MM.1S (cell line): ENCODE measurements at regions not wholly inside any gene's neighbourhood (a gene's known extent, or its start where the extent isn't known, plus 50 kb on each side); places are given as distances from the start of the nearest gene placed in this dataset.

Experiments
- DNase-seq: peaks from one replicate; pipeline ENCODE4 v3.0.0-alpha.2; 2015
- H2AFZ ChIP-seq: fragments of 300-600 bp; sonication (generic); 2 replicates; pipeline ENCODE4 v1.6.0; 2016; ENCODE audit warnings: antibody characterized with exemption, low read length
- H3F3A ChIP-seq: fragments of 300-600 bp; sonication (generic); 2 replicates; pipeline ENCODE4 v1.6.1; 2016; ENCODE audit warnings: mild to moderate bottlenecking, antibody characterized with exemption, low read length, moderate library complexity, mixed read lengths; ENCODE audit not compliant: insufficient read depth
- H3K27ac ChIP-seq: fragments of 300-600 bp; sonication (generic); 2 replicates; pipeline ENCODE4 v1.5.1; 2016; ENCODE audit warnings: mild to moderate bottlenecking, low read length
- H3K27me3 ChIP-seq: fragments of 300-600 bp; sonication (generic); replicated peaks from 2 replicates; pipeline ENCODE4 v1.6.0; 2016; ENCODE audit warnings: low read length; ENCODE audit not compliant: insufficient read depth
- H3K36me3 ChIP-seq: fragments of 300-600 bp; sonication (generic); replicated peaks from 2 replicates; pipeline ENCODE4 v1.6.1; 2016; ENCODE audit warnings: mild to moderate bottlenecking, low read length, mixed read lengths; ENCODE audit not compliant: insufficient read depth
- H3K4me1 ChIP-seq: fragments of 300-600 bp; sonication (generic); 2 replicates; pipeline ENCODE4 v1.6.1; 2016; ENCODE audit warnings: low read length, mixed read lengths
- H3K4me2 ChIP-seq: fragments of 300-600 bp; sonication (generic); 2 replicates; pipeline ENCODE4 v1.6.0; 2016; ENCODE audit warnings: low read depth, low read length
- H3K4me3 ChIP-seq: fragments of 300-600 bp; sonication (generic); 2 replicates; pipeline ENCODE4 v1.5.1; 2016; ENCODE audit warnings: low read length, mixed read lengths
- H3K79me2 ChIP-seq: fragments of 300-600 bp; sonication (generic); 2 replicates; pipeline ENCODE4 v1.6.1; 2016; ENCODE audit warnings: mixed run types, low read length, mixed read lengths
- H3K9ac ChIP-seq: fragments of 300-600 bp; sonication (generic); 2 replicates; pipeline ENCODE4 v1.6.1; 2016; ENCODE audit warnings: low read length, mixed read lengths
- H3K9me2 ChIP-seq: fragments of 300-600 bp; sonication (generic); replicated peaks from 2 replicates; pipeline ENCODE4 v1.6.1; 2016; ENCODE audit warnings: mild to moderate bottlenecking, low read length, mixed read lengths; ENCODE audit not compliant: insufficient read depth
- H3K9me3 ChIP-seq: fragments of 300-600 bp; sonication (generic); replicated peaks from 2 replicates; pipeline ENCODE4 v1.6.1; 2016; ENCODE audit warnings: mild to moderate bottlenecking, low read length, mixed read lengths; ENCODE audit not compliant: insufficient read depth
- H4K20me1 ChIP-seq: fragments of 300-600 bp; sonication (generic); 2 replicates; pipeline ENCODE4 v1.6.1; 2016; ENCODE audit warnings: mild to moderate bottlenecking, low read length, moderate library complexity, mixed read lengths; ENCODE audit not compliant: insufficient read depth
- EZH2 ChIP-seq: fragments of 300-600 bp; sonication (generic); optimal IDR thresholded peaks from 2 replicates; pipeline ENCODE3; 2017; ENCODE audit warnings: low read depth, mild to moderate bottlenecking, antibody characterized with exemption, low read length, mixed read lengths
- EZH2phosphoT487 ChIP-seq: fragments of 300-600 bp; sonication (generic); IDR thresholded peaks from 2 replicates; pipeline ENCODE4 v1.6.1; 2018; ENCODE audit warnings: antibody characterized with exemption, low read length
- TF ChIP-seq, protein P1 (sequence below): fragments of 300-600 bp; sonication (generic); IDR thresholded peaks from 2 replicates; pipeline ENCODE4 v1.5.1; 2016; ENCODE audit warnings: antibody characterized with exemption, low read length, mixed read lengths

DNA sequence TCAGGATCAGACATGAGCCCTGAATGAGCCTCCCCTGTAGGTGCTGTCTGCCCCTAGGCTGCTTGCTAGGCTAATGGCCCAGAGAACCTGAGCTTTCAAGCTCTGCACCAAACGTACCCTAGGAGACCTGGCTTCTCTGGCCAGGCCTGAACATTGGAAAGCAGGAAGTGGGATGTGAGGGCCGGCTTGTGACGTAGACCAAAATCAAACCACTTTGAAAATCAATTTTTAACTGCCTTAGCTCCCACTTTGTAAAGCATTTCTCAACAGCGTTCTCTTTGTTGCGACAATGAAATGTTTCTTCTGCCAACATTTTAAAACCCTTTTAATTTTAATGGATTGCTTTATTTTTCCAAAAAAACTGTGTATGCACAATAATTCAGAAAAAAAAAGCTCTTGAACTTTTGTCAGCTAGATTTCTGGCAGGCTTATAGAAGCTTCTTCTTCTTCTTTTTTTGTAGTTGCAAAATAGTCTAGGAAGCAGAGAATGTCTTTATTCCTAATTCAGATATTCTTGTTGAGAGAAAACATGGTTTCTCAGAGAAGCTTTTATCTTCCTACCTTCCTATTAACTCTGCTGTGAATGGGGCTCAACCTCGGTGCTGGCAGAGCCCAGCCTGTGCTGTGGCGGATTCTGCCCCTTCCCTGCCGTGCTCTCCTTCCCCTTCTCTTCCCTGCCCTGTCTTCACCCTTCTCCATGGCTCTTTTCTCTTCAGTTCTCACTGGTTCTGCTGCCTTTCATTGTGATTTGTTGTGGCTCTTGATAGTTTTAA, 145.2 kb upstream of the SFRP2 start:
- no peaks in the 10 kb centered on the region for H3K79me2 ChIP-seq
- no peaks in the 10 kb centered on the region for H4K20me1 ChIP-seq
- H3K4me3 ChIP-seq, result no peak overlapping the region
- no peak overlapping the region for H2AFZ ChIP-seq
- H3K4me2 ChIP-seq, result no peak overlapping the region
- H3F3A ChIP-seq, result no peaks in the 10 kb centered on the region
- no peaks in the 10 kb centered on the region for H3K36me3 ChIP-seq
- no peaks in the 10 kb centered on the region for H3K9me3 ChIP-seq
- TF ChIP-seq EZH2 (no peak), EZH2phosphoT487 (no peak)
- TF ChIP-seq, protein P1, sequence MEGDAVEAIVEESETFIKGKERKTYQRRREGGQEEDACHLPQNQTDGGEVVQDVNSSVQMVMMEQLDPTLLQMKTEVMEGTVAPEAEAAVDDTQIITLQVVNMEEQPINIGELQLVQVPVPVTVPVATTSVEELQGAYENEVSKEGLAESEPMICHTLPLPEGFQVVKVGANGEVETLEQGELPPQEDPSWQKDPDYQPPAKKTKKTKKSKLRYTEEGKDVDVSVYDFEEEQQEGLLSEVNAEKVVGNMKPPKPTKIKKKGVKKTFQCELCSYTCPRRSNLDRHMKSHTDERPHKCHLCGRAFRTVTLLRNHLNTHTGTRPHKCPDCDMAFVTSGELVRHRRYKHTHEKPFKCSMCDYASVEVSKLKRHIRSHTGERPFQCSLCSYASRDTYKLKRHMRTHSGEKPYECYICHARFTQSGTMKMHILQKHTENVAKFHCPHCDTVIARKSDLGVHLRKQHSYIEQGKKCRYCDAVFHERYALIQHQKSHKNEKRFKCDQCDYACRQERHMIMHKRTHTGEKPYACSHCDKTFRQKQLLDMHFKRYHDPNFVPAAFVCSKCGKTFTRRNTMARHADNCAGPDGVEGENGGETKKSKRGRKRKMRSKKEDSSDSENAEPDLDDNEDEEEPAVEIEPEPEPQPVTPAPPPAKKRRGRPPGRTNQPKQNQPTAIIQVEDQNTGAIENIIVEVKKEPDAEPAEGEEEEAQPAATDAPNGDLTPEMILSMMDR, result no peak
- no peak for DNase-seq
- H3K4me1 ChIP-seq, result no peaks in the 10 kb centered on the region
- no peaks in the 10 kb centered on the region for H3K9me2 ChIP-seq
- no peak overlapping the region for H3K9ac ChIP-seq
- H3K27ac ChIP-seq, result no peak overlapping the region
- H3K27me3 ChIP-seq, result no peaks in the 10 kb centered on the region

- H3K4me2 ChIP-seq, result no peak overlapping the region
These were observed 142.9 kb upstream of the SFRP2 start for GRCh38 chr4:153931804-153932203.

GRCh38 chr4:153929675-153930074, 140.8 kb upstream of the SFRP2 start:
- H2AFZ ChIP-seq, result no peak overlapping the region
- DNase-seq, result no peak
- H3F3A ChIP-seq, result no peaks in the 10 kb centered on the region

More at GRCh38 chr4:153931804-153932203, 142.9 kb upstream of the SFRP2 start:
- no peaks in the 10 kb centered on the region for H3K27me3 ChIP-seq
- H3K4me1 ChIP-seq, result no peaks in the 10 kb centered on the region
- H3K9me3 ChIP-seq, result no peaks in the 10 kb centered on the region
- TF ChIP-seq EZH2phosphoT487, result no peak
- TF ChIP-seq, protein P1, result no peak
- TF ChIP-seq EZH2, result no peak
- H3K9me2 ChIP-seq, result no peaks in the 10 kb centered on the region
- H3K79me2 ChIP-seq, result no peaks in the 10 kb centered on the region
- no peaks in the 10 kb centered on the region for H4K20me1 ChIP-seq
- no peaks in the 10 kb centered on the region for H3K36me3 ChIP-seq
- H2AFZ ChIP-seq, result no peak overlapping the region
- H3K9ac ChIP-seq, result no peak overlapping the region
- no peak for DNase-seq
- no peak overlapping the region for H3K4me3 ChIP-seq
- no peaks in the 10 kb centered on the region for H3F3A ChIP-seq
- no peak overlapping the region for H3K27ac ChIP-seq

More at GRCh38 chr4:153929675-153930074, 140.8 kb upstream of the SFRP2 start:
- H3K27ac ChIP-seq, result no peak overlapping the region
- H3K9me3 ChIP-seq, result no peaks in the 10 kb centered on the region
- no peak overlapping the region for H3K4me3 ChIP-seq
- no peaks in the 10 kb centered on the region for H3K36me3 ChIP-seq
- H3K27me3 ChIP-seq, result no peaks in the 10 kb centered on the region
- TF ChIP-seq EZH2, result no peak
- TF ChIP-seq EZH2phosphoT487, result no peak
- TF ChIP-seq, protein P1, result no peak
- H4K20me1 ChIP-seq, result no peaks in the 10 kb centered on the region
- H3K79me2 ChIP-seq, result no peaks in the 10 kb centered on the region
- H3K9me2 ChIP-seq, result no peaks in the 10 kb centered on the region
- H3K9ac ChIP-seq, result no peak overlapping the region
- H3K4me1 ChIP-seq, result no peaks in the 10 kb centered on the region
- no peak overlapping the region for H3K4me2 ChIP-seq
